Stimulated activated naive CD8-positive, alpha-beta T cell treated with anti-CD3 and anti-CD28 coated beads, Interleukin-15, amount 100 ng/mL, for 72 hours (primary cell): ENCODE measurements at regions not wholly inside any gene's neighbourhood (a gene's known extent, or its start where the extent isn't known, plus 50 kb on each side); places are given as distances from the start of the nearest gene placed in this dataset.

Experiments used
- ATAC-seq: fragments of 150-1000 bp; cut with Tn5 transposase; 2 replicates; pipeline ENCODE4 v1.10.0; 2021; ENCODE audit warnings: mild to moderate bottlenecking, moderate library complexity
- DNase-seq, 2 donors: peaks; one replicate each; pipeline ENCODE4 v3.0.0; 2021 to 2022
- H3K27ac Mint-ChIP-seq, 2 donors: one replicate each; pipeline ENCODE4 v1.8.0; 2022; ENCODE audit warnings: mild to moderate bottlenecking in 2 of 2, mixed read lengths in 2 of 2, moderate library complexity in 2 of 2
- H3K27me3 Mint-ChIP-seq: one replicate; pipeline ENCODE4 v1.8.0; 2022; ENCODE audit warnings: mixed read lengths
- H3K4me1 Mint-ChIP-seq: one replicate; pipeline ENCODE4 v1.8.0; 2022; ENCODE audit warnings: mild to moderate bottlenecking, mixed read lengths
- H3K4me3 Mint-ChIP-seq, 2 donors: one replicate each; pipeline ENCODE4 v1.8.0; 2022; ENCODE audit warnings: mild to moderate bottlenecking in 2 of 2, mixed read lengths in 2 of 2, moderate library complexity in 1 of 2
- H3K9me3 Mint-ChIP-seq, 2 donors: one replicate each; pipeline ENCODE4 v1.8.0; 2022; ENCODE audit warnings: mixed read lengths in 2 of 2

DNA sequence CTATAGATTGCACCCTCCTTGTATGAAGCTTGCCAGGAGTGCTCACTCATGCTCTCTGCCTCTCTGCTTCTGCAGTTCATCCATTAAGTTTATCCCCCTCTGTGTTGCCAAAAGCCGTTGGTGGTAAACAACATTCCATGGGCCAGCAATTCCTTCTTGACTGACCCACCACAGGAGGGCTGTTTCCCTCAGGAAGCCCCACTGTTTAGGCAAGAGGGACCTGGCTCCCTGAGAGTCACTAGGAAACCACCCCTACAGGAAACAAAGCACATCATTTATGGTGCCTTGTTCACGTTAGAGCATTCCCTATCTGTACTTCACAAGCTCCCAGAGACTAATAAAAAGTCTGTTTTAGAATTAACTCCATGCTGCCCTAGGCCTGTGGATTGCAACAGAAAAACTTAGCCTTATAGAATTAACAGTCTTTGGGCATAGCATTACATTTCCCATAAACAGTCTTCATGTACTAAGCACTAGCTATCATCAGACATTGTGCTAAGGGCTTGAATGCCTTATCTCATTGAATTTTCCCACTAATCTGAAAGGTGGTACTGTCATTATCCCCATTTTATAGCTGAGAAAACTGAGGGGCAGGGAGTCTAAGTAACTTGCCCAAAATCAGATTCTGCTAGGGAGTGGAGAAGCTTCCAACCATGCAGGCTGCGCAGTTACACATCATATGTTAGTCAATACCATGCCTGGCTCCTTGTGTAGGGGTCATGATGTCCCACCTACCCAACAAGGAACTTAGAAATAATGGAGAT lies 149.9 kb downstream of the SHQ1 start:
- no peak for DNase-seq
- Mint-ChIP-seq H3K4me3 (no peak overlapping the region), H3K27ac (peak overlapping the region in 1 of 2 donors; percentile 4), H3K9me3 (no peaks in the 10 kb centered on the region), H3K4me1 (no peaks in the 10 kb centered on the region), H3K27me3 (no peaks in the 10 kb centered on the region)
- ATAC-seq = no peak

DNA sequence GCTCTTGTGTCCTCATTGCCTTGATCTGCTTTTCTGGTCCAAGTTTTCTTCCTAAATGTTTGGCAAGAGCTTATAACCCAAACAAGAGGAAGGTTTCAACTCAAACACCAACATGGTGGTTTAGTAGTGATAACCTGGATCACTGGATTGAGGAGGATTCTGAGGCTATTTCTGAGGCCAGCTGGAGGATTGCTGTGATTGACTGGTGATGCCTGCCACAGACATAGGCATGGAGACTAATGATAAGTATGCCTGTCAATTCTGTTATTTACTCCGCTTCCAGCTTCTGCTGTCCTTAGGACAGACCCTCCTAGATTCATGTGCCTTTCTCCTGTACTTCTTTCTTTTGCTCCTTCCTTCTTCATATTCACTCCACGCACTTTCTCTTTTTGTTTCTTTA lies 150.5 kb downstream of the SHQ1 start:
- H3K4me3 Mint-ChIP-seq = no peak overlapping the region
- ATAC-seq = no peak
- H3K9me3 Mint-ChIP-seq = no peaks in the 10 kb centered on the region
- no peaks in the 10 kb centered on the region for H3K27me3 Mint-ChIP-seq
- no peak for DNase-seq
- H3K4me1 Mint-ChIP-seq = no peaks in the 10 kb centered on the region
- H3K27ac Mint-ChIP-seq = peak overlapping the region in 1 of 2 donors; percentile 4

DNA sequence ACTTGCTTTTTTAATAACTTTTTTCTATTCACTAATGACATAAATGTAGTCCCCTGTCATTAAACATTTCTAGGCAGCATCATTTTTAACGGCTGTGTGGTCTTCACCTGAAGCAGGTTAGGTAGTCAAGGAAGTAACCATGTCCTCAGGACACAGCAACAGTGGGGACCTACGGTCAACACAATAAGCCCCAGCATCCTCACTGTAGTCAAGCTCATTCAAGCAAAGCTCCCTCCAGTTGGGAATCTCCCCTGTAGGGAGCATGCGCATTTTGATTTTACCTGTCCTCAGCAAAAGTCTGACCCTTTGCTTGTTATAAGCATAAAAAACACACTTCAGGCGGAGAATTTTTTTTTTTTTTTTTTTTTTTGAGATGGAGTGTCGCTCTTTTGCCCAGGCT lies 151.4 kb downstream of the SHQ1 start:
- H3K4me3 Mint-ChIP-seq = no peak overlapping the region
- no peak for ATAC-seq
- no peak overlapping the region for H3K27ac Mint-ChIP-seq
- no peaks in the 10 kb centered on the region for H3K4me1 Mint-ChIP-seq
- DNase-seq = no peak
- H3K27me3 Mint-ChIP-seq = no peaks in the 10 kb centered on the region
- no peaks in the 10 kb centered on the region for H3K9me3 Mint-ChIP-seq

DNA sequence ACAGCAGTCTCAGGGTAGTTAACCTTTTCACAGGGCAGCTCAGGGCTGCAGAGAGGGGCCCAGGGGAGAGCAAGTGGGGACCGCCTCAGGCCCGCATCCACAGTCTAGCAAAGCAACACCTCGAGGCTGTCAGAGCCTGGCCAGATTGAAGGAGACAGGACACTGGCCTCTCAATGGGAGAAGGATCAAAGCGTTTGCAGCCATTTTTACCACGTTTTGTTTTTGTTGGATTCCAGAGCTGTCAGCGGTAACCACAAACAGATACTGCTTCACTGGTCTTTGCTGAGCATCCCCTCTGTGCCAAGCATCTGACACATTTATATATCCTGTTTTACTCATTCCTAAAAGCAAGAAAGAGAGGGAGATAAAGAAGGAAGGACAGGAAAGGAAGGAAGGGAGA lies 153.8 kb downstream of the SHQ1 start:
- no peak overlapping the region for H3K27ac Mint-ChIP-seq
- no peaks in the 10 kb centered on the region for H3K9me3 Mint-ChIP-seq
- DNase-seq = no peak
- no peaks in the 10 kb centered on the region for H3K27me3 Mint-ChIP-seq
- ATAC-seq = no peak
- H3K4me3 Mint-ChIP-seq = no peak overlapping the region
- H3K4me1 Mint-ChIP-seq = no peaks in the 10 kb centered on the region

DNA sequence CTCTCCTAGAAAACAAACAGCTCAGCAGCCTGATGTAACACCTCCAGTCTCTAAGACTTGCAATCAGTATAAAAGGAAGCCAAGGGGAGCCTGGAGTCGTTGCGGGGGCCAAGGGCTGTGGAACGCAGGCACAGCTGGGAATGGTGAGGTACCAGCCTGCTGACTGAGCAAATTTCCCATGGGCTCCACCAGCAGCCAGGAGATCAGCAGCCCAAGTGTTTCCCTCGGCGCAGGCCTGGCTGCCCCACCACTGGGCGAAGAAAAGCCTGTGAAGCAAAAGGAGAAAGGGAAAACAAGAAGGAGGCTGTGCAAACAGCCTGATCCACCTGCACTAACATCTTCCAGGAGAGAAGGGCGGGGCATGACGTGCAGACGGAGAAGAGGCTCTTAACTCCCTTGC lies 155.3 kb downstream of the SHQ1 start:
- Mint-ChIP-seq H3K4me1 (no peaks in the 10 kb centered on the region), H3K4me3 (no peak overlapping the region), H3K27ac (peak overlapping the region in 1 of 2 donors; percentile 3), H3K9me3 (no peaks in the 10 kb centered on the region), H3K27me3 (no peaks in the 10 kb centered on the region)
- ATAC-seq (no peak), DNase-seq (no peak)

DNA sequence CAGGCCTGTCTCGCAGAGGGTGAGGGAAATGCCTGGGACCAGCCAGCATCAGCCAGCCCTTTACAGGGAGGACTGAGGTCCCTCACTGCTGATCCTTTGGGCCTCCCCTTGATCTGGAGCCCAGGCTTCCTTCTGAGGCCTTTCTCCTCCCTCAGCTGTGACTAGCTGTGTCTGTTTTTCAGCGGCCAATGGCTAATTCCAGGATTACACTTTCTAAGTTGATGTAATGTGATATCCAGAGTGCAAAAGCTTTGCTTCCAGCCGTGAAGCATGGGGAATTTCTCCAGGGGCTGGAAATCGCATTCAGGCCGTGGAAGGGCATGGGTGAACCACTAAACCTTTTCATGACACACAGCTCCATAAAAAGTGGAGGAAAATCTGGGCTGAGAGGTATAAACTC lies 157.6 kb downstream of the SHQ1 start:
- ATAC-seq (no peak), DNase-seq (no peak)
- Mint-ChIP-seq H3K4me1 (no peaks in the 10 kb centered on the region), H3K27ac (no peak overlapping the region), H3K9me3 (no peaks in the 10 kb centered on the region), H3K27me3 (no peaks in the 10 kb centered on the region), H3K4me3 (no peak overlapping the region)

DNA sequence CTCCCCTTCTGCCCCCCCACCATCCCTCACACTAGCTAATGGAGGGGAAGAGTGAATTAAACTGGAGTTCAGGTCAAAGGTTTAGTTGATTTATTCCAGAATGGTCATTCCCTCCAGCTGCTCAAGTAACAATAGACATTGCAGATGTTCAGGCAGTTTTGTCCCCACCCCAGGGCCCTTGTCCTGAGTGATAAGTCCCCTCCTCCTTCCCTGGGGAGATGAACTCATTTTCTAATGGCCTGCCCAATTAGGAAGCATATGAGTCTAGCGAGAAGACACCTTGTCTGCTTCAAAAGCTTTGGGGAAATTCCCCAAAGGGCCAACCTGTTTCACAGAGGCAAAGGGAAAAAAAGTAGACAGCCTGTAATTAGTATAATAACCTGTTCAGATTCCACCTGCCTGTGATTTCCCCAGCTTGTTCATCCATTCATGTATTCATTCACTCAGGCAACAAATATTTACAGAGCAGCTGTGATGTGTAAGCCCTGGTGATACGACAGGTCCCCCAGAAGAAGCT lies 165.3 kb downstream of the SHQ1 start:
- no peak overlapping the region for H3K4me3 Mint-ChIP-seq
- DNase-seq (no peak), ATAC-seq (peak; percentile 47)
- H3K4me1 Mint-ChIP-seq = peaks cover 15% of the 10 kb centered on the region
- H3K9me3 Mint-ChIP-seq = peaks cover 0 to 4% of the 10 kb centered on the region in 2 donors
- H3K27ac Mint-ChIP-seq = no peak overlapping the region
- no peaks in the 10 kb centered on the region for H3K27me3 Mint-ChIP-seq

DNA sequence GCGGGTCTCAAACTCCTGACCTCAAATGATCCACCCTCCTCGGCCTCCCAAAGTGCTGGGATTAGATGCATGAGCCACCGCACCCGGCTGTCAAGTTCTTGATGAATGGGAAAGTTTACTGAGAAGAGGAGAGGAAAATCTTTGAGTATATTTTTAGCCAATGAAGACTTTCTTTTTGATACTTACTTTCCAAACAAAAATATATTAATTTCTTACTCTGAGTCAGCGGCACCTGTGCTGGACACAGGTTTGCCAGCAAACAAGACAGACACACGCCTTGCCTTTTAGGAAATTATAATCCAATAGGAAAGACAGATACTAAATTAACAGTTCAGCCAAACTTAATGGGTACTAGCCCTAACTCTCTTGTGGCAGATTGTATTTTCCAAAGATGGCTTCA lies 166.6 kb downstream of the SHQ1 start:
- Mint-ChIP-seq H3K4me1 (peaks cover 15% of the 10 kb centered on the region), H3K27ac (no peak overlapping the region), H3K9me3 (peaks cover 0 to 4% of the 10 kb centered on the region in 2 donors), H3K27me3 (no peaks in the 10 kb centered on the region), H3K4me3 (no peak overlapping the region)
- DNase-seq (no peak), ATAC-seq (no peak)

DNA sequence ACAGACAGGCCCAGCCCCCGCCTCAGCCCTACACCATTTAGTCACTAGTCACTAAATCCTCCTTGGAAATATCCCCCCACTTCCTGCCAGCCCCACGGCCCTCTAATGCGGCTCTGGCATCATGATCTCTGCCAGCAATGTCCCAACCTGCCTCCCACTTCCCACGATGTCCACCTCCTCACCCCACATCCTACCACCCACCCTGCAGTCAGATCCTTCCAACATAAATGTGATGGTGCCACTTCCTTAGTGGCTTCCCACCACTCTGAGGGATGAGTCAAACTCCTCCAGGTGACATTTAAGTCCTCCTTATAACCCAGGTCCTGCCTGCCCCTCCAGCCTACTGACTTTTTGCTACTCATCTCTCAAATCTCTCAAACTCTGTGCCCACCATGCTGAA lies 167.5 kb downstream of the SHQ1 start:
- peaks cover 0 to 4% of the 10 kb centered on the region in 2 donors for H3K9me3 Mint-ChIP-seq
- H3K27me3 Mint-ChIP-seq = no peaks in the 10 kb centered on the region

DNA sequence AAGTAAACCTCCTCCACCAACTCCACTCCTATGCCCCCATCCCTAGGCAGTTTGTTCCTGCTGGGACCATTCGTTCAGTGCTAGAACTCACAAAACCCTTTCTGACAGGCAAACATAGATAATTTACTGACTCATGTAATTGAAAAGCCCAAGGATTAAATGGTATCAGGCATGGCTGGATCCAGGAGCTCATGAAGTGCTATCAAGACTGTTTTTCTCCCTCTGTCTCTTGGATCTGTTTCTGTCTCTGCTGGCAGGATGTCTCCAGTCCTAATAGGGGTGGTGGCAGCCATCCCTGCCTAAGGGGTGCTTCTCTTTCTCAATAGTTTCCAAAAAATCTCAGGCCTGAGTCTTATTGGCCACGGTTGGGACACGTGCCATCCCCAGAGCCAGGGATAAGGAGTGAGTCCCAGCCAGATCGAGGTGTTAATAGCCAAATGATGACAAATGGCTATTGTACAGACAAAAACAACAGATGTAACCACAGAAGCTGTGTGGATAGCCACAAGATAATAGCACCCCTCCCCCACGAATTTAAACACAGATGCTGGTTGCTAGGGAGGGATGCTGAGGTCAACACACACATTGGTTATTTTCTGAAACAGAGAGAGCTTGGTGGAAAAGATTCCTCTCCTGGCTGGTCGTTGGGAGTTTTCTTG lies 168.6 kb downstream of the SHQ1 start:
- DNase-seq = peak in 1 of 2 donors; percentile 18
- Mint-ChIP-seq H3K9me3 (peaks cover 0 to 4% of the 10 kb centered on the region in 2 donors), H3K27me3 (no peaks in the 10 kb centered on the region), H3K4me3 (no peak overlapping the region), H3K27ac (no peak overlapping the region), H3K4me1 (peaks cover 15% of the 10 kb centered on the region)
- ATAC-seq = no peak

More for the DNA sequence above, 167.5 kb downstream of the SHQ1 start:
- Mint-ChIP-seq H3K4me3 (no peak overlapping the region), H3K4me1 (peaks cover 15% of the 10 kb centered on the region), H3K27ac (peak overlapping the region in 1 of 2 donors; percentile 16)
- ATAC-seq (no peak), DNase-seq (no peak)

DNA sequence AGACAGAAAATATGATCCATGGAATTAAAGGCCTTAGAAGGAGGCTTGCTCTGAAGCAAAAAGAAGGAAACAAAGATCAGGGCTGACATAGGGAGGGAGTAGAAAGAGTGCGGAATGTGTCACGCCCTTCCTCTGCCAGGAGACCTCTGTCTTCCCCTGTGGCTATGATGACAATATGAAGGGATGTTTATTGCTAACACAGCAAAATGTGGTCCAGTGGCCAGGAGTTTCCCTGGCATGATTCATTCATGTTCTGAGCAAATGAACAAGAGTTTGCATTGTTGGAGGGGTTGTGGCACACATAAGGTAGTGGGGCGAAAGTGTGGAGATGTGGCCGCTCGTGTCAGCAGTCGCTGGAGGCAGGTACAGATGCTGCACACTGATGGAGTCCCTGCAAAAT lies 169.4 kb downstream of the SHQ1 start:
- H3K4me1 Mint-ChIP-seq = peaks cover 15% of the 10 kb centered on the region
- H3K4me3 Mint-ChIP-seq = no peak overlapping the region
- H3K27ac Mint-ChIP-seq = no peak overlapping the region
- ATAC-seq = peak; percentile 85
- peaks cover 0 to 4% of the 10 kb centered on the region in 2 donors for H3K9me3 Mint-ChIP-seq
- no peaks in the 10 kb centered on the region for H3K27me3 Mint-ChIP-seq
- peak in 1 of 2 donors; percentile 37 for DNase-seq

DNA sequence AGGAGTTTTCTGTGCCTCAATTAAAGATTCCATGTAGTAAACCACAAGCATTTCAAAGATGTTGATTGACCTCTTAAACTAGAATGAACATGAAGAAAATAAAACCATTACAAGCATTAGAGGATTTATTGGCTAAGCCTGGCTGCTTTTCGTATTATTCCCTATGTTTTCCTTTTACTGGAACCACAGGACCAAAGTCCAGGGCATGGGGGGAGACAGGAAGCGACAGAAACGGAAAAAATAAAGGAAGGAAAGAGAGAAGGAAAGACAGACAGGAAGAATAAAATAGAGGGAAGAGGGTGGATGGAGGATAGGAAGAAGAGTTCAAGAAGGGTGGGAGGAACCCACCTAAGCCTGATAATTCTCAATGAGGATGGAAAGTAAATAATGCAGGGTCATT lies 169.9 kb downstream of the SHQ1 start:
- no peak overlapping the region for H3K4me3 Mint-ChIP-seq
- H3K27ac Mint-ChIP-seq = no peak overlapping the region
- DNase-seq (no peak), ATAC-seq (no peak)
- H3K9me3 Mint-ChIP-seq = peaks cover 0 to 4% of the 10 kb centered on the region in 2 donors
- H3K4me1 Mint-ChIP-seq = peaks cover 15% of the 10 kb centered on the region
- no peaks in the 10 kb centered on the region for H3K27me3 Mint-ChIP-seq

DNA sequence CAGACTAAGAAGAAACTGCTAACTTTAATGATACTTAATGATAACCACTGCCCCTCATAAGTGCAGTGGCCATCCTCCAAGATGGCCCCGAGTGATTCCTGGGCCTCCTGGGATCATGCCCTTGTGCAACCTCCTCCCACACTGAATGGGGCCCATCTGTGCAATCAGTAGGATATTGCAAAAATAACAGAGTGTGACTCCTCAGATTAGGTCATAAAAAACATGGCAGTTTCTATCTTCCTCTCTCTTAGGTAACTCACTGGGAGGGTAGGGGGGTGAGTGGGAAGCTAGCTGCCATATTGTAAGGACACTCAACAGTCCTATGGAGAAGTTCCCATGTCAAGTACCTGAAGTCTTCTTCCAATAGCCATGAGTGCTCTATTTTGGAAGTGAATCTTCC lies 173.0 kb downstream of the SHQ1 start:
- Mint-ChIP-seq H3K4me1 (no peaks in the 10 kb centered on the region), H3K27me3 (no peaks in the 10 kb centered on the region), H3K27ac (no peak overlapping the region), H3K9me3 (no peaks in the 10 kb centered on the region), H3K4me3 (no peak overlapping the region)
- DNase-seq (no peak), ATAC-seq (no peak)

DNA sequence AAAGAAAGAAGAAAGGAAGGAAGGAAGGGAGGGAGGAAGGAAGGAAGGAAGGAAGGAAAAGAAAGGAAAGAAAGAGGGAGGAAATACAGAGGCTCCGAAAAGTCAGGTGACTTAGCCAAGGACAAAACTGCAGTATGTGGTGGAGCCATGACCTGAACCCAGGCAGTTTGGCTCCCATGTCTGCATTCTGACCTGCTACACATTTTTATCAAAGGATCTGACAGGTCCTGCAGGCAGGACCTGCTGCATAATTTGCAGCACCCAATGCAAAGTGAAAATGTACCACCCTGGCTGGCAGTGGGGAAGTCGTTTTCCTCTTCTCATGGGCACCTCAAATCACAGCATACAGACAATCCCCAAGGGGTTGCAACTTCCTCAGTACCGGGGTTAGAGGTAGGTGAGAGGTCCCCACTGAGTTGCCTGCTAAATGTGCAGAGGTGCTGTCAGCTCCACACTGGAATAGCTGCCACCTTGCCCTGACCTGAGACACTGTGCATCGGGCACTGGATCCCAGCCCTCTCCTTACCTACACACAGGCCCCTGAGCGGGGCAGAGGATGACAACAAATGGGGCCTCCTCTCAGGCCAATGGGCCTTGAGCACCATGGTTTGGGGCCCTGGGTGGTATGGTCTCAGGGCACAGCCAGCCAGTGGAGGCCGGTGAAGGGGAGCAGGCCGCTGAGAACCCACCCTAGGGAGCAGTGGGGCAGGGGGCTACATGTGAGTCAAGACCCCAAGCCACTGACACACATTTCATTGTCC lies 175.1 kb downstream of the SHQ1 start:
- peak overlapping the region in 1 of 2 donors; percentile 45 for H3K27ac Mint-ChIP-seq
- H3K27me3 Mint-ChIP-seq = no peaks in the 10 kb centered on the region
- no peaks in the 10 kb centered on the region for H3K9me3 Mint-ChIP-seq
- H3K4me1 Mint-ChIP-seq = peaks cover 8% of the 10 kb centered on the region
- no peak overlapping the region for H3K4me3 Mint-ChIP-seq
- DNase-seq (no peak), ATAC-seq (peak; percentile 9)

DNA sequence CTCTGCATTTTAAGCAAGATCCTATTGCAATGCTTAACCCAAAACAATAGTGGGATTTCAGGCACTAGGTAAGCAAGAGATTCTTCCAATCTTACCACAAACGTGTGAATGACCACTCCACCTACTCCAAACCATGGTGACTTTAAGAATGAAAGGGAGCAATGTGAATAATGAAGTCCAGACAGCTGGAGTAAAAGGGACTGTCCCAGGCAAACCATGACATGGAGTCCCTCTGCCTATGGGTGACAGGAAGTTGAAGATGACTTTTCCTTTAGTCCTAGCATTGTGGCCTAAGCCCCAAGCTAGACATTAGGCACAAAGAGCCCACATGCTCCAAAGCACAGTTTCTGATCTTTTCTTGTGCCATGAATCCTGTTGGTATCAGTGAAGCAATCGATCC lies 179.0 kb downstream of the SHQ1 start:
- no peak for DNase-seq
- no peak for ATAC-seq
- Mint-ChIP-seq H3K9me3 (no peaks in the 10 kb centered on the region), H3K27me3 (no peaks in the 10 kb centered on the region), H3K27ac (no peak overlapping the region), H3K4me1 (peaks cover 8% of the 10 kb centered on the region), H3K4me3 (no peak overlapping the region)

DNA sequence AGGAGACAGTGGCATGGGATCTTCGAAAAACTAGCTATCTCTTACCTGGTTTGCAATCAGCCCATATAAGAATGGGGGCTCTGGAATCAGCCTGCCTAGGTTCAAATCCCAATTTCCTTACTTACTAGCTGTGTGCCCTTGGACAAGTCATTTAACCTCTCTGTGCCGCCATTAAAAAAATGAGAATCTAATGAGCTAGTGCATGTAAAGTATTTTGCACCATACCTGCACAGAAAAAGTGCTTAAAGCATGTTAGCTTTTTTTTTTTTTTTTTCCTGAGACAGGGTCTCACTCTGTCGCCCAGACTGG lies 181.8 kb downstream of the SHQ1 start:
- peaks cover 8% of the 10 kb centered on the region for H3K4me1 Mint-ChIP-seq
- no peak overlapping the region for H3K4me3 Mint-ChIP-seq
- DNase-seq (no peak), ATAC-seq (no peak)
- H3K9me3 Mint-ChIP-seq = no peaks in the 10 kb centered on the region
- H3K27ac Mint-ChIP-seq = no peak overlapping the region
- H3K27me3 Mint-ChIP-seq = no peaks in the 10 kb centered on the region
